Prostate gland (tissue), 2 donors: ENCODE measurements at regions not wholly inside any gene's neighbourhood (a gene's known extent, or its start where the extent isn't known, plus 50 kb on each side); places are given as distances from the start of the nearest gene placed in this dataset.

Source experiments
- POLR2A ChIP-seq: fragments of 450-650 bp; IDR thresholded peaks from one replicate; pipeline ENCODE4 v1.6.1; 2016; ENCODE audit warnings: antibody characterized with exemption, mild to moderate bottlenecking
- TF ChIP-seq, protein P1 (sequence below), 4 experiments: fragments of 200-600 bp in 2 of 4; fragments of 450-650 bp in 2 of 4; sonication (generic) in 2 of 4; IDR thresholded peaks; 1 replicate in 3 of 4; 2 replicates in 1 of 4; pipeline ENCODE4 v1.5.1; 2016 to 2019; ENCODE audit warnings: antibody characterized with exemption in 4 of 4, mild to moderate bottlenecking in 2 of 4, moderate library complexity in 2 of 4

DNA sequence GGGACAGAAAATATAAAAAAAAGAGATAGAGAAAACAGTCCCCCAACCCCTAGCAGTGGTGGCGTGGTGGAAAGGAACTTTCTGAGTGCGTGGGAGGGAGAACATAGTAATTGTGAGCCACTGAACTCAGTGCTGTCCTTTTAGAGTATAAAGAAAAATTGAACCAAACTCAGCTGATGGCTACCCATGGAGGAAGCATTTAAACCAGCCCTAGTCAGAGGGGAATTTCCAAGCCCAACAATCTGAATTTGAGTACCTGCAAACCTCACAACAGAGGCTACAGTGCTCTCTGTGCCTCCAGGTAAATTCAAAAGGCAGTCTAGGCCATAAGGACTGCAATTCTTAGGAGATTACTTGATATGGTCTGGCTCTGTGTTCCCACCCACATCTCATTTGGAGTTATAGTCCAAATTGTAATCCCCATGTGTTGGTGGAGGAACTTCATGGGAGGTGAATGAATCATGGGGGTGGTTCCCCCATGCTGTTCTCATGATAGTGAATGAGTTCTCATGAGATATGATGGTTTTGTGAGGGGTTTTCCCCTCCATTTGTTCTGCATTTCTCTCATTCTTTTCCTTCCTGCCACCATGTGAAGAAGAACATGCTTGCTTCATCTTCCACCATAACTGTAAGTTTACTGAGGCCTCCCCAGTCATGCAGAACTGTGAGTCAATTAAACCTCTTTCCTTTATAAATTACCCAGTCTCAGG lies 687.8 kb downstream of the FAM181B start:
- TF ChIP-seq, protein P1, sequence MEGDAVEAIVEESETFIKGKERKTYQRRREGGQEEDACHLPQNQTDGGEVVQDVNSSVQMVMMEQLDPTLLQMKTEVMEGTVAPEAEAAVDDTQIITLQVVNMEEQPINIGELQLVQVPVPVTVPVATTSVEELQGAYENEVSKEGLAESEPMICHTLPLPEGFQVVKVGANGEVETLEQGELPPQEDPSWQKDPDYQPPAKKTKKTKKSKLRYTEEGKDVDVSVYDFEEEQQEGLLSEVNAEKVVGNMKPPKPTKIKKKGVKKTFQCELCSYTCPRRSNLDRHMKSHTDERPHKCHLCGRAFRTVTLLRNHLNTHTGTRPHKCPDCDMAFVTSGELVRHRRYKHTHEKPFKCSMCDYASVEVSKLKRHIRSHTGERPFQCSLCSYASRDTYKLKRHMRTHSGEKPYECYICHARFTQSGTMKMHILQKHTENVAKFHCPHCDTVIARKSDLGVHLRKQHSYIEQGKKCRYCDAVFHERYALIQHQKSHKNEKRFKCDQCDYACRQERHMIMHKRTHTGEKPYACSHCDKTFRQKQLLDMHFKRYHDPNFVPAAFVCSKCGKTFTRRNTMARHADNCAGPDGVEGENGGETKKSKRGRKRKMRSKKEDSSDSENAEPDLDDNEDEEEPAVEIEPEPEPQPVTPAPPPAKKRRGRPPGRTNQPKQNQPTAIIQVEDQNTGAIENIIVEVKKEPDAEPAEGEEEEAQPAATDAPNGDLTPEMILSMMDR (IDR thresholded peaks at IDR 0.05): no peak
- no peak for TF ChIP-seq POLR2A
